PC-3 (cell line): ENCODE measurements at regions not wholly inside any gene's neighbourhood (a gene's known extent, or its start where the extent isn't known, plus 50 kb on each side); places are given as distances from the start of the nearest gene placed in this dataset.

ENCODE experiments used
- EZH2 ChIP-seq: fragments of 300-600 bp; sonication (generic); IDR thresholded peaks from one replicate; pipeline ENCODE4 v1.6.1; 2017; ENCODE audit warnings: antibody characterized with exemption, mild to moderate bottlenecking, low read length; ENCODE audit not compliant: unreplicated experiment
- EZH2phosphoT487 ChIP-seq: fragments of 300-600 bp; sonication (generic); IDR thresholded peaks from 2 replicates; pipeline ENCODE4 v1.6.1; 2018; ENCODE audit warnings: mild to moderate bottlenecking, antibody characterized with exemption, low read length, borderline replicate concordance
- TF ChIP-seq, protein P1 (sequence below): fragments of 300-600 bp; sonication (generic); conservative IDR thresholded peaks from 2 replicates; pipeline ENCODE4 v1.5.1; 2017; ENCODE audit warnings: antibody characterized with exemption, low read depth, mild to moderate bottlenecking, low read length

DNA sequence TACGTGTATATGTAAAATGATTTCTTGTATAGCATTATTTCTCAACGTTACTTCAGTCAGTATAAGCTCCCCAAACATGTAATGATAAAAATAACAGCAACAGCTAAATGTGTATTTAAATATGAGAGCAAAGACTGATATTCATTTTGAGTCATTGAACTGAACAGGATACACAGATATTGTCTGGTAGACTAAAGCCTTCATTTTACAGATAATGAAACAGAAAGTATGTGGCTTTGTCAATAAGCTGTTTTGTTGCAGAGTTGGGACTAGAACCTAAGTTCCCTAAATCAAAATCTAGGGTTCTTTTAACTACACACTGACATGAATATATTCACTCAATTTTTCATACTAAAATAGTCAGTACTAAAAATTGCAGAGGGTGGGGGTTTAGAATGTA lies 80.4 kb upstream of the MARCHF11 start:
- TF ChIP-seq EZH2 (no peak), EZH2phosphoT487 (no peak)
- TF ChIP-seq, protein P1, sequence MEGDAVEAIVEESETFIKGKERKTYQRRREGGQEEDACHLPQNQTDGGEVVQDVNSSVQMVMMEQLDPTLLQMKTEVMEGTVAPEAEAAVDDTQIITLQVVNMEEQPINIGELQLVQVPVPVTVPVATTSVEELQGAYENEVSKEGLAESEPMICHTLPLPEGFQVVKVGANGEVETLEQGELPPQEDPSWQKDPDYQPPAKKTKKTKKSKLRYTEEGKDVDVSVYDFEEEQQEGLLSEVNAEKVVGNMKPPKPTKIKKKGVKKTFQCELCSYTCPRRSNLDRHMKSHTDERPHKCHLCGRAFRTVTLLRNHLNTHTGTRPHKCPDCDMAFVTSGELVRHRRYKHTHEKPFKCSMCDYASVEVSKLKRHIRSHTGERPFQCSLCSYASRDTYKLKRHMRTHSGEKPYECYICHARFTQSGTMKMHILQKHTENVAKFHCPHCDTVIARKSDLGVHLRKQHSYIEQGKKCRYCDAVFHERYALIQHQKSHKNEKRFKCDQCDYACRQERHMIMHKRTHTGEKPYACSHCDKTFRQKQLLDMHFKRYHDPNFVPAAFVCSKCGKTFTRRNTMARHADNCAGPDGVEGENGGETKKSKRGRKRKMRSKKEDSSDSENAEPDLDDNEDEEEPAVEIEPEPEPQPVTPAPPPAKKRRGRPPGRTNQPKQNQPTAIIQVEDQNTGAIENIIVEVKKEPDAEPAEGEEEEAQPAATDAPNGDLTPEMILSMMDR: no peak
